KMS-11 (cell line): ENCODE measurements at regions not wholly inside any gene's neighbourhood (a gene's known extent, or its start where the extent isn't known, plus 50 kb on each side); places are given as distances from the start of the nearest gene placed in this dataset.
"Not testable (repeated sequence)": the region's sequence is repeated elsewhere in the genome, so short reads cannot be mapped to it uniquely, and the experiment has no call there.

Experiments
- H2AFZ ChIP-seq: fragments of 200-600 bp; sonication (generic); 2 replicates; pipeline ENCODE4 v1.6.1; 2016; ENCODE audit warnings: antibody characterized with exemption, mixed run types, low read depth
- H3K27ac ChIP-seq: fragments of 200-600 bp; sonication (generic); 2 replicates; pipeline ENCODE4 v1.6.1; 2016; ENCODE audit warnings: mild to moderate bottlenecking, mixed run types
- H3K27me3 ChIP-seq: fragments of 200-600 bp; sonication (generic); 2 replicates; pipeline ENCODE4 v1.6.1; 2017; ENCODE audit warnings: mild to moderate bottlenecking, low read depth, mixed run types, moderate library complexity; ENCODE audit not compliant: insufficient read depth
- H3K36me3 ChIP-seq: fragments of 200-600 bp; sonication (generic); 2 replicates; pipeline ENCODE4 v1.6.1; 2017; ENCODE audit warnings: mild to moderate bottlenecking, mixed run types; ENCODE audit not compliant: insufficient read depth
- H3K4me1 ChIP-seq: fragments of 200-600 bp; sonication (generic); 2 replicates; pipeline ENCODE4 v1.6.1; 2016; ENCODE audit warnings: mild to moderate bottlenecking, low read depth, mixed run types; ENCODE audit not compliant: poor library complexity, severe bottlenecking
- H3K4me2 ChIP-seq: fragments of 200-600 bp; sonication (generic); 2 replicates; pipeline ENCODE4 v1.7.0; 2016; ENCODE audit warnings: mild to moderate bottlenecking, mixed run types
- H3K4me3 ChIP-seq: fragments of 200-600 bp; sonication (generic); IDR thresholded peaks from 2 replicates; pipeline ENCODE4 v1.6.1; 2017; ENCODE audit warnings: low read depth, low read length, mixed read lengths; ENCODE audit not compliant: insufficient read depth
- H3K79me2 ChIP-seq: fragments of 200-600 bp; sonication (generic); 2 replicates; pipeline ENCODE4 v1.6.1; 2016; ENCODE audit warnings: low read depth, mixed run types; ENCODE audit not compliant: insufficient read depth
- H3K9ac ChIP-seq: fragments of 200-600 bp; sonication (generic); 2 replicates; pipeline ENCODE4 v1.6.1; 2016; ENCODE audit warnings: mild to moderate bottlenecking, mixed run types
- H4K20me1 ChIP-seq: fragments of 200-600 bp; sonication (generic); 2 replicates; pipeline ENCODE4 v1.6.1; 2016; ENCODE audit warnings: mild to moderate bottlenecking, mixed run types; ENCODE audit not compliant: insufficient read depth
- CTCF ChIP-seq: fragments of 200-600 bp; sonication (generic); conservative IDR thresholded peaks from 2 replicates; pipeline ENCODE4 v1.6.1; 2017; ENCODE audit warnings: low read depth, mild to moderate bottlenecking, antibody characterized with exemption, low read length, moderate library complexity, mixed read lengths

DNA sequence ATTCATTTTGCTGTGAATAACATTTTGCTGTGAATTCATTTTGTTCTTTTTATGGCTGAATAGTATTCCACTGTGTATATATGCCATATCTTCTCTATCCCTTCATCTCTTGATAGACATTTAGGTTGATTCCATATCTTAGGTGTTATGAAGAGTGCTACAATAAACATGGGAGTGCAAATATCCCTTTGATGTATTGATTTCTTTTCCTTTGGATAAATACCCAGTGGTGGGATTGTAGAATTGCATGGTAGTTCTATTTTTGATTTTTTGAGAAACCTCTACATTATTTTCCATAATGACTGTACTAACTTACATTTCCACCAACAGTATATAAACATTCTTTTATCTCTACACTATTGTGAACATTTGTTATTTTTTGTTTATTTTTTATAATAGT is 555.9 kb downstream of the PDHA2 start:
- H3K9ac ChIP-seq = no peak overlapping the region
- no peak overlapping the region for H3K27ac ChIP-seq
- H3K27me3 ChIP-seq = no peaks in the 10 kb centered on the region
- no peaks in the 10 kb centered on the region for H4K20me1 ChIP-seq
- no peaks in the 10 kb centered on the region for H3K79me2 ChIP-seq
- no peak for TF ChIP-seq CTCF
- H2AFZ ChIP-seq = no peak overlapping the region
- no peak overlapping the region for H3K4me2 ChIP-seq
- H3K4me3 ChIP-seq = no peak overlapping the region
- no peaks in the 10 kb centered on the region for H3K36me3 ChIP-seq
- H3K4me1 ChIP-seq = no peaks in the 10 kb centered on the region

DNA sequence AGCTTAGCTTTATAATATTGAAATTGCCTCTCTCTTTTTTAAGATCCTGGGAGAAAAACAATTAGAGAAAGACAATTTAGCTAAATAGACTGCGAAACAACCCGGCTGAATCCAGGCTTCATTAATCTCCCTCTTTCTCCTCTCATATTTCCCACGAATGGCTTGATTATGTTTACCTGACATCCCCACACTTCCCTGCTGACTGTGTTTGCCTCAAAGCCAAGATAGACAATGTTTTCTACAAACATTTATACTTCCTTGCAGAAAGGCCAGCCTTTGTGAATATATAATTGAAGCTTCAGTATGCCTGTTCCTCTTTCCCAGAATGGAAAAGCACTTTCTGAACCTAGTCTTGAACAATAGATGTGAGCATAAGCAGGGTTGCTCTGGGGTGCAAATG is 566.8 kb downstream of the PDHA2 start:
- H3K36me3 ChIP-seq = no peaks in the 10 kb centered on the region
- no peaks in the 10 kb centered on the region for H3K27me3 ChIP-seq
- H3K9ac ChIP-seq = no peak overlapping the region
- H3K79me2 ChIP-seq = no peaks in the 10 kb centered on the region
- H2AFZ ChIP-seq = no peak overlapping the region
- H3K4me1 ChIP-seq = no peaks in the 10 kb centered on the region
- no peaks in the 10 kb centered on the region for H4K20me1 ChIP-seq
- no peak overlapping the region for H3K27ac ChIP-seq
- H3K4me2 ChIP-seq = no peak overlapping the region
- H3K4me3 ChIP-seq = no peak overlapping the region
- TF ChIP-seq CTCF = no peak

DNA sequence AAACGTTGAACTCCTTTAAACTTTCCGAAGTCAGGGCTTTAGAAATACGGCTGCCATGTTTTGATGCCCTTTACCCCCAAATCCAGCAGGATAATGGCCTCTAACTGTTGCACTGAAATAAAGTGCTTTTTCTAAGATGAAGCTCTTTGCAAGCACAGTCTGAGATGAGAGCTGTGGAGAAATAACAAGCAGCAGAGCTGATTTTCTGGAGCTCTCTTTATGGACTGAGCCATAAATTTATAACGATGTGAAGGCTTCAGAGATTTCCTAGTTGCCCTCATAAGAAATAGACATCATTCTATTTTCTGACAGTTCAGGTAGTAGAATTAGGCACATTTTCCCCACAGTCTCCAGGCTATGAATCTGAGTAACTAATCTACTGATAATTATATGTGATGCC is 567.3 kb downstream of the PDHA2 start:
- Histone ChIP-seq H3K9ac (no peak overlapping the region), H3K79me2 (no peaks in the 10 kb centered on the region), H3K36me3 (no peaks in the 10 kb centered on the region), H3K27ac (no peak overlapping the region), H3K4me2 (no peak overlapping the region), H3K4me3 (no peak overlapping the region), H4K20me1 (no peaks in the 10 kb centered on the region), H2AFZ (no peak overlapping the region), H3K4me1 (no peaks in the 10 kb centered on the region), H3K27me3 (no peaks in the 10 kb centered on the region)
- TF ChIP-seq CTCF = no peak

DNA sequence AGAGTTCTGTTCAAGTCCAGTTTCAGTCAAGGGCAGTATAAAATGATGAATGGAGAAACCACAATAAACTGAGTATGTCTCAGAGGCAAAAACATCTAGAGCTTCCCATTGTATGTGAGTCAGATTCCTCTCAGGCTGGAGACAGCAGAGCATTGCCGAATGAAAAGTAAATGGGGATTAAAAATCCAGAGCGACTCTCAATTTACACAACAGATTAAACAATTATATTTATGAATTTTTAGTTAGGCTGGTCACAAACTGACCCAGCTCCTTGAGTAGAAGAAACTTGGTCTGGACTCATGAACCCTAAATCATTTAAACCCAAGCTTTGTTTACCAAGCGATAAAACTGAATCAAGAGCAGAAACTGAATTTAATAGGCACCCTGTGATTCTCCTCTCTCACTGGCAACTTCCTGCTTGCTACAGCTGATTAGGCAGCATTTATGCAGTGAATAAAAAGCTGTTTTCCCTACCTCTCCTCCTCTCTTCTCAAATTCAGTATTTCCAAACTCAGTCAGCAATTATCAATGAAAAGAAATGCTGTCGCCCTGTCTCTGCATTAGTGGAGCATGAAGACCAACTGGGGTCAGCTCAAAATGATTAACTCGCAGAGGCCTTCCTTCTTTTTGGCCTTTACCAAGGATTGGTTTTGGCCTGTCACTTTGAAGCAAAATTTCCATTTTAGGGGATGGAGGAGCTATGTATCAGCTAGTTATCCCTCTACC is 568.0 kb downstream of the PDHA2 start:
- H2AFZ ChIP-seq = no peak overlapping the region
- H3K4me3 ChIP-seq = no peak overlapping the region
- H4K20me1 ChIP-seq = no peaks in the 10 kb centered on the region
- TF ChIP-seq CTCF = no peak
- H3K27me3 ChIP-seq = no peaks in the 10 kb centered on the region
- no peaks in the 10 kb centered on the region for H3K36me3 ChIP-seq
- no peaks in the 10 kb centered on the region for H3K4me1 ChIP-seq
- H3K27ac ChIP-seq = no peak overlapping the region
- no peak overlapping the region for H3K9ac ChIP-seq
- no peaks in the 10 kb centered on the region for H3K79me2 ChIP-seq
- no peak overlapping the region for H3K4me2 ChIP-seq

GRCh38 chr4:96414853-96415252 is 575.0 kb downstream of the PDHA2 start:
- not testable (repeated sequence) for H3K4me3 ChIP-seq, H4K20me1 ChIP-seq, H3K27ac ChIP-seq, H3K27me3 ChIP-seq, H3K36me3 ChIP-seq, H3K9ac ChIP-seq, H3K4me2 ChIP-seq, H2AFZ ChIP-seq, H3K79me2 ChIP-seq, H3K4me1 ChIP-seq
